ENCODE measurements at regions not wholly inside any gene's neighbourhood (a gene's known extent, or its start where the extent isn't known, plus 50 kb on each side); places are given as distances from the start of the nearest gene placed in this dataset.

DNA sequence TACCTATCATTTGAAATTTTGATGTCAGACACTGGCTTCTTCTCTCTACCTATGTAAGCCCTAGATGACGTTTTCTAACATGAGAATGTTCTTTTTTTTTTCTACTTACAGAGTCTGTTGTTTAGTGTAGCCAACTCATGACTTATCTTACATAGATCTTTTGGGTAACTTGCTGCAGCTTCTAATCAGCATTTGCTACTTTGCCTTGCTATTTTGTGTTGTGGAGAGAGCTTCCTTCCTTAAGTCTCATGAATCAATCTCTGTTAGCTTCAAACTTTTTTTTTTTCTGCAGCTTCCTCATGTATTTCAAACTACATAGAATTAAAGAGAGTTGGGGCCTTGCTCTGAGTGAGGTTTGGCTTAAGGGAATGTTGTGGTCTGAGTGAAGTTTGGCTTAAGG is 568.7 kb upstream of the BCHE start:
- no peak for TF ChIP-seq POLR2AphosphoS5 (IDR thresholded peaks at IDR 0.05)
- TF ChIP-seq EP300 (IDR thresholded peaks at IDR 0.05) = no peak
- TF ChIP-seq CTCF (IDR thresholded peaks at IDR 0.05) = no peak
- no peak for TF ChIP-seq POLR2A (IDR thresholded peaks at IDR 0.05; ENCODE audit: low read depth)
- H3K27ac ChIP-seq (replicated peaks in 1 of 4) = no peak overlapping the region
- intact Hi-C loops (cut with DNase I) = no loop called here
- no peaks in the 10 kb centered on the region for H3K36me3 ChIP-seq
- H3K27me3 ChIP-seq = no peaks in the 10 kb centered on the region
- H3K4me1 ChIP-seq = no peaks in the 10 kb centered on the region
- 52% methylated on average over 1 of the region's 1 CpG for WGBS
- no peak for DNase-seq (ENCODE audit: extremely low spot score)
- no peaks in the 10 kb centered on the region for H3K9me3 ChIP-seq
- no peak overlapping the region for H3K4me3 ChIP-seq

DNA sequence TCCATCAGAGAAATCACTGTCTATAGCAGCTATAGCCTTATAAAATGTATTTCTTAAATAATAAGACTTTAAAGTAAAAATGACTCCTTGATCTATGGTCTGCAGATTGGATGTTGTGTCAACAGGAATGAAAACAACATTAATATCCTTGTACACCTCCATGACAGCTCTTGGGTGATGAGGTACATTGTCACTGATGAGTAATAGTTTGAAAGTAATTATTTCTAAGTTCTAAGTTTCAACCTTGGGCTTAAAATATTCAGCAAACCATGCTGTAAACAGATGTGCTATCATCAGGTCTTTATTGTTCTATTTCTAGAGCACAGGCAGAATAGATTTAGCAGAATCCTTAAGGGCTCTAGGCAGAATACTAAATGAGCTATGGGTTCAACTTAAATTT is 568.2 kb upstream of the BCHE start:
- H3K36me3 ChIP-seq = no peaks in the 10 kb centered on the region
- intact Hi-C loops (cut with DNase I) = no loop called here
- H3K4me3 ChIP-seq = no peak overlapping the region
- H3K27ac ChIP-seq (replicated peaks in 1 of 4) = no peak overlapping the region
- no peak for TF ChIP-seq EP300 (IDR thresholded peaks at IDR 0.05)
- TF ChIP-seq CTCF (IDR thresholded peaks at IDR 0.05) = no peak
- no peak for TF ChIP-seq POLR2AphosphoS5 (IDR thresholded peaks at IDR 0.05)
- TF ChIP-seq POLR2A (IDR thresholded peaks at IDR 0.05; ENCODE audit: low read depth) = no peak
- H3K9me3 ChIP-seq = no peaks in the 10 kb centered on the region
- no peaks in the 10 kb centered on the region for H3K27me3 ChIP-seq
- H3K4me1 ChIP-seq = no peaks in the 10 kb centered on the region
- no peak for DNase-seq (ENCODE audit: extremely low spot score)

- H3K27me3 ChIP-seq = no peaks in the 10 kb centered on the region
- no peaks in the 10 kb centered on the region for H3K36me3 ChIP-seq
- H3K4me1 ChIP-seq = no peaks in the 10 kb centered on the region
- no peak for DNase-seq (ENCODE audit: extremely low spot score)
- TF ChIP-seq CTCF (IDR thresholded peaks at IDR 0.05) = no peak
- H3K4me3 ChIP-seq = no peak overlapping the region
- H3K9me3 ChIP-seq = no peaks in the 10 kb centered on the region
- no peak overlapping the region for H3K27ac ChIP-seq (replicated peaks in 1 of 4)
- intact Hi-C loops (cut with DNase I) = no loop called here
Measured at GRCh38 chr3:166390303-166390702, 553.1 kb upstream of the BCHE start.

DNA sequence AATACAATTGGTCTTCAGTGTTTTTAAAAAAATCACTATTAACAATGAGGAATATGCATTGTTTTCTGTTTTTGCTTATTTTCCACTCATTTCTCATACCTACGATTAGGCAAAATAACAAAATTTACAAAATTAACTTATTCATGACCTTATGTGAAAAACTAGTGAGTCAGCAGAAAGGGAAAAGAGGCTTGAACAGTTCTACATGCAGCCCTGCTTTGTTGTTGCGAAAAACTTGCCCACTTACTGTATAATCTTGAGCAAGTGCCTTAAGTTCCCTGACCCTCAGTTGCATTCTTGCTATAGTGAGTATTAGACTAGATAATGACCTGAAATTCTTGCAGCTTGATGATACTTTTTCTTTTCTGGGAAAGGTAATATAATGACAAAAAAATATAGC is 551.1 kb upstream of the BCHE start:
- no peak for DNase-seq (ENCODE audit: extremely low spot score)
- H3K9me3 ChIP-seq = no peaks in the 10 kb centered on the region
- intact Hi-C loops (cut with DNase I) = no loop called here
- no peaks in the 10 kb centered on the region for H3K4me1 ChIP-seq
- H3K4me3 ChIP-seq = no peak overlapping the region
- no peaks in the 10 kb centered on the region for H3K27me3 ChIP-seq
- no peak overlapping the region for H3K27ac ChIP-seq (replicated peaks in 1 of 4)
- TF ChIP-seq CTCF (IDR thresholded peaks at IDR 0.05) (no peak), EP300 (IDR thresholded peaks at IDR 0.05) (no peak), POLR2AphosphoS5 (IDR thresholded peaks at IDR 0.05) (no peak), POLR2A (IDR thresholded peaks at IDR 0.05; ENCODE audit: low read depth) (no peak)
- 83% methylated on average over 2 of the region's 2 CpGs for WGBS
- no peaks in the 10 kb centered on the region for H3K36me3 ChIP-seq

- Histone ChIP-seq H3K4me3 (no peak overlapping the region), H3K27me3 (no peaks in the 10 kb centered on the region), H3K4me1 (no peaks in the 10 kb centered on the region), H3K27ac (replicated peaks in 1 of 4) (no peak overlapping the region), H3K9me3 (peaks cover 0 to 6% (median 0%) of the 10 kb centered on the region in 4 donors), H3K36me3 (no peaks in the 10 kb centered on the region)
- no peak for TF ChIP-seq POLR2A (IDR thresholded peaks at IDR 0.05; ENCODE audit: low read depth)
- intact Hi-C loops (cut with DNase I) = no loop called here
- DNase-seq (ENCODE audit: extremely low spot score) = no peak
- 84% methylated on average over 1 of the region's 1 CpG for WGBS
Measured at GRCh38 chr3:166372571-166373106, 535.4 kb upstream of the BCHE start.

Data from esophagus muscularis mucosa (tissue), 4 donors.